ENCODE measurements at regions not wholly inside any gene's neighbourhood (a gene's known extent, or its start where the extent isn't known, plus 50 kb on each side); places are given as distances from the start of the nearest gene placed in this dataset.
"Not testable (repeated sequence)": the region's sequence is repeated elsewhere in the genome, so short reads cannot be mapped to it uniquely, and the experiment has no call there.

DNA sequence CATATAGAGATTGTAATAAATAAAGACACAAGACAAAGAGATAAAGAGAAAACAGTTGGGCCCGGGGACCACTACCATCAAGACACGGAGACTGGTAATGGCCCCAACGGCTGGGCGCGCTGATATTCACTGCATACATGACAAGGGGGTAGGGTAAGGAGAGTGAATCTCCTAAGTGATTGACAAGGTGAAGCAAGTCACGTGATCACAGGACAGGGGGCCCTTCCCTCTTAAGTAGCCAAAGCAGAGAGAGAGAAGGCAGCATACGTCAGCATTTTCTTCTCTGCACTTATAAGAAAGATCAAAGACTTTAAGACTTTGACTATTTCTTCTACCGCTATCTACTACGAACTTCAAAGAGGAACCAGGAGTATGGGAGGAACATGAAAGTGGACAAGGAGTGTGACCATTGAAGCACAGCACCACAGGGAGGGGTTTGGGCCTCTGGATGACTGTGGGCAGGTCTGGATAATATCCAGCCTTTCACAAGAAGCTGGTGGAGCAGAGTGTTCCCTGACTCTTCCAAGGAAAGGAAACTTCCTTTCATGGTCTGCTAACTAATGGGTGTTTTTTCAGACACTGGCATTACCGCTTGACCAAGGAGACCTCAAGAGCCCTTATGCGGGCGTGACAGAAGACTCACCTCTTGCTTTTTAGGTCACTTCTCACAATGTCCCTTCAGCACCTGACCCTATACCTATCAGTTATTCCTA, 75.6 kb downstream of the MRPL39 start:
- DNase-seq; intact Hi-C loops (cut with DNase I); ATAC-seq (ENCODE audit: poor library complexity): not testable (repeated sequence)

DNA sequence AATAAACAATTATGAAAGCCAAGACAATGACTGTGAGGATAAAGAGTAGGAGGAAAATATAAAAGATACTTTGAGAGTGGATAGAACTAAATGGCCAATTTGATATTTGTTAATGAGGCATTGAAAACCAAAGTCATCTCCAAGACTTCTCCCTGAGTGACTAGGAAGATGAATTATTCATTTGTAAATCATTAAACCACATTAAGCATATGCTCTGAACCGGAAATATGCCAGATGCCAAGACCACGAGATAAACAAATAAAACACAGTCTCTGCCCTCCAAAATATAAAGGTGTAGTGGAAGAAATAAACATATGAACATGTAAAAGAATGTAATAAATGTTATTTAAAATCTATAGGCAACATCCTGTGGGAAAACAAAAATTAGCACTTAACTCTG, 78.8 kb downstream of the MRPL39 start:
- intact Hi-C loops (cut with DNase I): no loop called here
- no peak for ATAC-seq (ENCODE audit: poor library complexity)
- DNase-seq: no peak

GRCh38 chr21:25518491-25518911, 88.8 kb downstream of the MRPL39 start:
- ATAC-seq (ENCODE audit: poor library complexity) (no peak), DNase-seq (no peak)
- intact Hi-C loops (cut with DNase I): no loop called here

GRCh38 chr21:25515484-25516405, 91.5 kb downstream of the MRPL39 start:
- DNase-seq (no peak), ATAC-seq (ENCODE audit: poor library complexity) (no peak)
- intact Hi-C loops (cut with DNase I): no loop called here

DNA sequence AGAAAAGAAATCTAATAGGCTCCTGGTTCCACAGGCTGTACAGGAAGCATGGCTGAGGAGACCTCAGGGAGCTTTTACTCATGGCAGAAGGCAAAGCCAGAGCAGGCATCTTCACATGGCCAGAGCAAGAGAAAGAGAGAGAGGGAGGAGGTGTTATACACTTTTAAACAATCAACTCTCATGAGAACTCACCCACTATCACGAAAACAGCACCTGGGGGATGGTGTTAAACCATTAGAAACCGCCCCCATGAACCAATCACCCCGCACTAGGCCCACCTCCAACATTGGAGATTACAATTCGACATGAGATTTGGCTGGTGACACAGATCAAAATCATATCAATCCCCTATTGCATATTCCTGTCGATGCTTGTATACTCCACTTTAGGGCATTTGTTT, 93.5 kb downstream of the MRPL39 start:
- no peak for DNase-seq
- intact Hi-C loops (cut with DNase I): no loop called here
- ATAC-seq (ENCODE audit: poor library complexity): no peak

DNA sequence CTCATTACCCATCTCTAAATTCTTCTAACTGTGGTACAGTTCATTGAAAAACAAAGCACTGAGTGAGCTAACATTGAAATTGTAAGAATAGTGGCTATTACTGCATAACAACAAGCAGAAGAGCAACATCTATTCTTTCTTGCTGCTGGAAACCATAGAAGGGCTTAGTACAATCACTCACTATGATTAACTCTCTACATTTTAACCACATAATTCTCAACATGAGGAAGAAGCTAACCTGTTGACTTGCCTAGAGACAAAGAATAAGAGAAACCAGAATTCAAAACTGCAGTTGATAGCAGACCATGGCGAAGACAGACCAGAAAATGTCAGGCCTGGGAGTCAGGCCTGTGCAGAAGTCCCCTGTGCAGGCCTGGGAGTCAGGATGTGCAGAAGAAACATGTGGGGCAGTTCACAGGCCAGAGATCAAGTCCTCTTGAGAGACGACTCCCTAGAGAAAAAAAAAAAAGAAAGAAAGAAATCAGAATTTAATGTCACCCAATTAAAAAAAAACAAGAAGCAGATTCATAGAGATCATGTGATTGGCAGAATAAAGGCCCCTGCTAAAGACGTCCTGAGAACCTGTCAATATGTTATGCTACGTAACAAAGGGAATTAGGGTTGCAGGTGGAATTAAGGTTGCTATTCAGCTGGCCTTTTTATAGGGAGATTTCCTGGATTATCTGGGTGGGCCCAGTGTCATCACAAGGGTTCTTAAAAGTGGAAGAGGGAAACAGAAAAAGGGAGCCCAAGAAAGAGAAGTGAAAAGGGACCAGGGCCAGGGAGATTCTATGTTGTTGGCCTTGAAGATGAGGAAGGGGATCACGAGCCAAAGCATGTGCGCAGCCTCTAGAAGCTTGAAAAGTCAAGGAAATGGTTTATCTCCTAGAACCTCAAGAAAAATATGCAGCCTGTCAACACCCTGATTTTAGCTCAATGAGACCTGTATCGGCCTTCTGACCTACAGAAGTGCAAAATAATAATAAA, 94.9 kb downstream of the MRPL39 start:
- intact Hi-C loops (cut with DNase I): no loop called here
- DNase-seq (peak; percentile 36), ATAC-seq (ENCODE audit: poor library complexity) (no peak)

DNA sequence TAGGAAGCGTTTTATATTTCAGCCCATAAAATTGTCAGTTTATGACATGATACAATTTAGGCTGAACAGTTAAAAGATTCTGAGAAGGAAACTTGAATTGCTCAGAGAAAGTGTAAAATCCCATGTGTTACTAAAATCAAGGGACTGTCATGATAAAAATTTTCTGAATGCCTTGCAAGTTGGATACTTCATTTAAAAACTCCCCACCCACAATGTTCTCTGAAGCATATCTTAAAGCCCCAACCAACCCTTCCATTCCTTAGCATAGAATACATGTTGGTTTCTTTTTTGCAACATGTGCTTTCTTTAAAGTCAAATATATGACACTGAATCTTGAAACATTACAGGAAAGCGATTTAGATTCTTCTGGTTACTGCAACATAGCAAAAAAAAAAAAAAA, 97.4 kb downstream of the MRPL39 start:
- no peak for ATAC-seq (ENCODE audit: poor library complexity)
- DNase-seq: no peak
- intact Hi-C loops (cut with DNase I): no loop called here

- DNase-seq (no peak), ATAC-seq (ENCODE audit: poor library complexity) (no peak)
- intact Hi-C loops (cut with DNase I): no loop called here
These were observed 98.9 kb downstream of the MRPL39 start for GRCh38 chr21:25508364-25508763.

DNA sequence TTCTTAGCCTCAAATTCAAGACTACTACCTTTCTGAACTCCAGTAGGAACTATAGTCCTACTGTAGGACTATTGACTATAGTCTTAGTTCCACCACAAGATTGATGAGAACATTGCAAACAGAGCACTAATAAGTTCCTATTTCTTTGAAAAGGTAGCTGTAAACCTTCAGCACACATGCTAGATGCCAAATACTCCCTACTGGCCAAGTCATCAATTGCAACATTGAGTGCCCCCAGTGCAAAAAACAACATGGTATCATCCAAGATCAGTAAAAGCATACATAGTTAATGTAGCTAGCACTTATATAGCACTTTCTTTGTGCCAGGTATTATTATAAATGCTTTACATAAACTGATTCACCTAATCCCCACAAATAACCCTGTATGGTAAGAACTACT, 99.8 kb downstream of the MRPL39 start:
- intact Hi-C loops (cut with DNase I): no loop called here
- ATAC-seq (ENCODE audit: poor library complexity) (no peak), DNase-seq (no peak)

- intact Hi-C loops (cut with DNase I): no loop called here
- DNase-seq (no peak), ATAC-seq (ENCODE audit: poor library complexity) (no peak)
These were observed 100.4 kb downstream of the MRPL39 start for GRCh38 chr21:25506887-25507286.

- intact Hi-C loops (cut with DNase I): no loop called here
- no peak for DNase-seq
- ATAC-seq (ENCODE audit: poor library complexity): no peak
These were observed 101.0 kb downstream of the MRPL39 start for GRCh38 chr21:25506261-25506660.

DNA sequence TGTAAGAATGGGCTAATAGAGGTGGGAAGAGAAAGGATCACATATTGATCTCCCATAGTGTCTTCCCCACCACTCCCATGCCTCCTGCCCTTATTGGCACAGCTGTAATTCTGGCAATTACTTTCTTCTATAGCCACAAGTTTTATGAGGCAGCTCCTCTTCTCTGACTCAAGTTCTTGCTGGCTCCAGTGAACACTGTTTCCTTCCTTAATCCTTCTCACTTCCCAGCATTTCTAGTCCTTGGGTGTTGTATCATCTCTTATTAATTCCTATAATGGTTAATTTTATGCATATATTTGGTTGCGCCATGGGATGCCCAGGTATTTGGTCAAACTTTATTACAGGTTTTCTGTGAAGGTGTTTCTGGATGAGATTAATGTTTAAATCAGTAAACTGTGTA, 103.3 kb downstream of the MRPL39 start:
- intact Hi-C loops (cut with DNase I): no loop called here

DNA sequence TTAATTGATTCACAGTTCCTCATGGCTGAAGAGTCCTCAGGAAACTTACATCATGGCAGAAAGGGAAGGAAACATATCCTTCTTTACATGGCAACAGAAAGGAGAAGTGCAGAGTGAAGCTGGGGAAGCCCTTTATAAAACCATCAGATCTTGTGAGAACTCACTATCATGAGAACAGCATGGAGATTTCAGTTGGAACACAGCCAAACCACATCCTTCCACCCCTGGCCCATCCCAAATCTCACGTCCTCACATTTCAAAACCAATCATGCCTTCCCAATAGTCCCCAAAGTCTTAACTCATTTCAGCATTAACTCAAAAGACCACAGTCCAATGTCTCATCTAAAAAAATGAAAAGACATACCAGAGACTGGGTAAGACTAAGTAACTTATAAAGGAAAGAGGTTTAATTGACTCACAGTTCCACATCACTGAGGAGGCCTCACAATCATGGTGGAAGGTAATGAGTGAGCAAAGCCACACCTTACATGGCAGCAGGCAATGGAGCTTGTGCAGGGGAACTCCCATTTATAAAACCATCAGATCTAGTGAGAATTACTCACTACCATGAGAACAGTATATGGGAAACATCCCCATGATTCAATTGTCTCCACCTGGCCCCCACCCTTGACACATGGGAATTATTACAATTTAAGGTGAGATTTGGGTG, 105.2 kb downstream of the MRPL39 start:
- no peak for DNase-seq
- intact Hi-C loops (cut with DNase I): no loop called here
- ATAC-seq (ENCODE audit: poor library complexity): no peak

More for the DNA sequence above, 103.3 kb downstream of the MRPL39 start:
- ATAC-seq (ENCODE audit: poor library complexity) (no peak), DNase-seq (no peak)

DNA sequence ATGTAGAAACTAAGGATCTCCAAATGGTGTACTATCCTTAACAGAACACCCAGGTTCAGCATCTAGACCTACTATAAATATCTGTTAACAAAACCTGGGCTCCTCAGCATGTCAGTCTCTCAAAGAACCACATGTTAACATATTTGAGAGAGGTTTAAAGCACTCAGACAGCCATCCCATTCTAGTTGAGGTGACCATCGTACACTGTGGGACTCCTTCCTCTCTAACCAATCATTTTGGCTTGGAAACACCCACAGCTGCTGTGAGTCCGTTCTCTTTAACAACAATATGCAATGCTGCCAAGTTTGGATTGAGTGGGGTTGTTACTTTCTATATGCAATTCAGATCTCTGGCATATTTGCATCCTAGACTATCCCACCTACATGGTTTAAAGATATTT, 105.8 kb downstream of the MRPL39 start:
- intact Hi-C loops (cut with DNase I): no loop called here
- DNase-seq (no peak), ATAC-seq (ENCODE audit: poor library complexity) (no peak)

GRCh38 chr21:25500598-25500997, 106.7 kb downstream of the MRPL39 start:
- DNase-seq: no peak
- no peak for ATAC-seq (ENCODE audit: poor library complexity)
- intact Hi-C loops (cut with DNase I): no loop called here

GRCh38 chr21:25496825-25497482, 110.3 kb downstream of the MRPL39 start:
- no peak for ATAC-seq (ENCODE audit: poor library complexity)
- intact Hi-C loops (cut with DNase I): no loop called here
- DNase-seq: no peak

- intact Hi-C loops (cut with DNase I): no loop called here
- no peak for DNase-seq
- no peak for ATAC-seq (ENCODE audit: poor library complexity)
These were observed 112.5 kb downstream of the MRPL39 start for GRCh38 chr21:25494804-25495203.

GRCh38 chr21:25493722-25494121, 113.6 kb downstream of the MRPL39 start:
- intact Hi-C loops (cut with DNase I): no loop called here

More at GRCh38 chr21:25493722-25494121, 113.6 kb downstream of the MRPL39 start:
- DNase-seq (no peak), ATAC-seq (ENCODE audit: poor library complexity) (no peak)
